ENCODE measurements at regions not wholly inside any gene's neighbourhood (a gene's known extent, or its start where the extent isn't known, plus 50 kb on each side); places are given as distances from the start of the nearest gene placed in this dataset.
A peak's percentile ranks its signal among the peaks of the same experiment; 100 is the strongest.

DNA sequence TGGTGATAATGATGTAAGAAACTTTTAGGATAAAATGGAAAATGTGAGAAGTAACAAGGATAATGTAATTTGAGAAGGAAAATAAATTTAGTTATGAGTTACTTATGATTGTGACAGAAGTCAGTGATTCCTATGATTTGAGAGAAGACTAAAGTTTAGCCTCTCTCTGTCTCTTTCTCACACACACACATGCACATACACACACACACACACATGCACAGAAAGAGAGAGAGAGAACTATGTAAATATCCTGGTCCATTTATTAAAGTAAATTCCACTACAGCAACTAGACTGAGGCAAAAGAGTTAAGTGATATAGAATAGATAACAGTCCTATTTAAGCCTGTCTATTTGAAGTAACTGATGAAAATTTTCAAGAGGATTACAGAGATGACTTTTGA, 375.2 kb downstream of the CD109 start:
- Mint-ChIP-seq H3K4me3 (ENCODE audit: unreplicated experiment) (no peak overlapping the region), H3K36me3 (ENCODE audit: insufficient read depth, unreplicated experiment) (no peaks in the 10 kb centered on the region), H3K9me3 (ENCODE audit: unreplicated experiment) (no peaks in the 10 kb centered on the region), H3K27ac (ENCODE audit: low read depth, unreplicated experiment) (no peak overlapping the region), H3K27me3 (ENCODE audit: insufficient read depth, unreplicated experiment) (no peaks in the 10 kb centered on the region), H3K4me1 (ENCODE audit: insufficient read depth, unreplicated experiment) (peaks cover 19% of the 10 kb centered on the region)
- intact Hi-C loops (cut with micrococcal nuclease) = no loop called here
- no peak for DNase-seq (ENCODE audit: unreplicated experiment)
- ChIA-PET POLR2A (no interaction called here), CTCF (no interaction called here)
- no TSS peak for BruUV-seq (replicated peaks)
- TF ChIP-seq, protein P1, sequence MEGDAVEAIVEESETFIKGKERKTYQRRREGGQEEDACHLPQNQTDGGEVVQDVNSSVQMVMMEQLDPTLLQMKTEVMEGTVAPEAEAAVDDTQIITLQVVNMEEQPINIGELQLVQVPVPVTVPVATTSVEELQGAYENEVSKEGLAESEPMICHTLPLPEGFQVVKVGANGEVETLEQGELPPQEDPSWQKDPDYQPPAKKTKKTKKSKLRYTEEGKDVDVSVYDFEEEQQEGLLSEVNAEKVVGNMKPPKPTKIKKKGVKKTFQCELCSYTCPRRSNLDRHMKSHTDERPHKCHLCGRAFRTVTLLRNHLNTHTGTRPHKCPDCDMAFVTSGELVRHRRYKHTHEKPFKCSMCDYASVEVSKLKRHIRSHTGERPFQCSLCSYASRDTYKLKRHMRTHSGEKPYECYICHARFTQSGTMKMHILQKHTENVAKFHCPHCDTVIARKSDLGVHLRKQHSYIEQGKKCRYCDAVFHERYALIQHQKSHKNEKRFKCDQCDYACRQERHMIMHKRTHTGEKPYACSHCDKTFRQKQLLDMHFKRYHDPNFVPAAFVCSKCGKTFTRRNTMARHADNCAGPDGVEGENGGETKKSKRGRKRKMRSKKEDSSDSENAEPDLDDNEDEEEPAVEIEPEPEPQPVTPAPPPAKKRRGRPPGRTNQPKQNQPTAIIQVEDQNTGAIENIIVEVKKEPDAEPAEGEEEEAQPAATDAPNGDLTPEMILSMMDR (IDR thresholded peaks at IDR 0.05; ENCODE audit: unreplicated experiment) = no peak

DNA sequence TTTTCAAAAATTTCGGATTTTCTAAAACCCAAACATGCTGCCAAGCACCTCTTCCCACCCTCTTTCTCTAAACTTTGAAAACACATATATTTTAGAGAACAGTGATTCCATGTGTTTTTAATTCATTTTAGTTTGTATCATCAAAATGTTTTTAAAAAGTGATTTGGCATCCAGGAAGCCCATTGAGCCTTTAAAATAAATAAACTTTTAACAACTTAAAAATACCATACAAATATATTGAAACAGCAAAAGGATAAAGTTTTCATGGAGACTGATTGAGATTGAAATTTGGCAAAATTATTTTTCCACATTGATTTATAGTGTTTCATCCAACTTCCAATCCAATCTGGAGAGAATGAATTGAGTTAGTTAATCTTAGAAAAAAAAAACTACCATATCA, 374.7 kb downstream of the CD109 start:
- BruUV-seq (replicated peaks) = no TSS peak

DNA sequence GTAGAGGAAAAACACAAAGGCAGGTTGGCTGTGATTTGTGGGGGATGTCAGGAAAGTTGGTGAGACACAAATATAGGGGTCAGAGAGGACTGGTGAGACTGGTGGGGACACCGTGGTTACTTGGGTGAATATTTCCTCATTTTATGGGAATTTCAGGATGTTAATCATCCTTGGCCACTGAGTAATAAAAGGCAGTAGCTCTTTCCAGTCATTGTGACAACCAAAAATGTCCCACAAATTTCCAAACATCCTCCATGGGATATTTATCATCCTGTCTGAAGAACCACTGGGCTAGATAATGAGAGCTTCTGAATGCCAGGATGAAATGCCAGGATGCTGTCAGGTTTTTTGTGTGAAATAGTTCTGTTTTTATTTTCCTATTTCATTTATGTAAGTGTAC, 374.1 kb downstream of the CD109 start:
- H3K4me3 Mint-ChIP-seq (ENCODE audit: unreplicated experiment) = no peak overlapping the region
- TF ChIP-seq, protein P1 (IDR thresholded peaks at IDR 0.05; ENCODE audit: unreplicated experiment) = no peak
- peak; percentile 23 for DNase-seq (ENCODE audit: unreplicated experiment)
- H3K27me3 Mint-ChIP-seq (ENCODE audit: insufficient read depth, unreplicated experiment) = no peaks in the 10 kb centered on the region
- POLR2A ChIA-PET = interaction anchor here (0.8 kb wide), 1 partner anchor 356 kb away, joined by 3 read pairs; no protein-coding TSS in a partner anchor
- CTCF ChIA-PET = interaction anchor here (0.6 to 0.9 kb wide), 2 partner anchors 13 to 1477 kb away, joined by 3 read pairs; no protein-coding TSS in a partner anchor
- no peak overlapping the region for H3K27ac Mint-ChIP-seq (ENCODE audit: low read depth, unreplicated experiment)
- no peaks in the 10 kb centered on the region for H3K9me3 Mint-ChIP-seq (ENCODE audit: unreplicated experiment)
- BruUV-seq (replicated peaks) = no TSS peak
- H3K36me3 Mint-ChIP-seq (ENCODE audit: insufficient read depth, unreplicated experiment) = no peaks in the 10 kb centered on the region
- intact Hi-C loops (cut with micrococcal nuclease) = no loop called here
- H3K4me1 Mint-ChIP-seq (ENCODE audit: insufficient read depth, unreplicated experiment) = peaks cover 17% of the 10 kb centered on the region

More for the DNA sequence above, 374.7 kb downstream of the CD109 start:
- Mint-ChIP-seq H3K9me3 (ENCODE audit: unreplicated experiment) (no peaks in the 10 kb centered on the region), H3K36me3 (ENCODE audit: insufficient read depth, unreplicated experiment) (no peaks in the 10 kb centered on the region), H3K27me3 (ENCODE audit: insufficient read depth, unreplicated experiment) (no peaks in the 10 kb centered on the region), H3K4me3 (ENCODE audit: unreplicated experiment) (no peak overlapping the region), H3K27ac (ENCODE audit: low read depth, unreplicated experiment) (no peak overlapping the region), H3K4me1 (ENCODE audit: insufficient read depth, unreplicated experiment) (peaks cover 23% of the 10 kb centered on the region)
- TF ChIP-seq, protein P1 (IDR thresholded peaks at IDR 0.05; ENCODE audit: unreplicated experiment) = no peak
- intact Hi-C loops (cut with micrococcal nuclease) = no loop called here
- ChIA-PET POLR2A (no interaction called here), CTCF (interaction anchor here (0.6 kb wide), 1 partner anchor 1477 kb away, joined by 3 read pairs; no protein-coding TSS in a partner anchor)
- no peak for DNase-seq (ENCODE audit: unreplicated experiment)

DNA sequence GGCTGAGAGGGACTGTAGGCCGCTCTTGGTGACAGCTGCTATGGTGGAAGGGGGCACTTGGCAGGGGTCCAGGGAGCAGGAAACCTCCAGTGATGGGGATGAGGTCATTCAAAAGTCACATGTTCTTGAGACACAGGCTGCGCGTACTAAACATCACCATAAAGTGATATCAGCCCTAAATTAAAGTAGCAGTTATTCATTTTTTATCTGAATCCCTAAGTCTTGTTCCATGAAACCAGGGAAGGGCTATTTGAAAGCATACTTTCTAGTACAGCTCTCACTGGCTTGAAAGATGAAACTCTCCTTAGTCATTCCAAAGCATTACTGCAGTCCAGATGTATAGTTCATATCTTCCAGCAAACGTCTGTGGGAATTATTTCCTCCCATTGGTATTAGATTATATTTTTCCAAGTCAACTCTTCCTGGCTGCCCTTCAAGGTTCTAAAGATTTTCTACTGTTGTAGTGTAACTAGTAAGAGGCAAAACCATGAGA, 373.1 kb downstream of the CD109 start:
- Mint-ChIP-seq H3K36me3 (ENCODE audit: insufficient read depth, unreplicated experiment) (no peaks in the 10 kb centered on the region), H3K9me3 (ENCODE audit: unreplicated experiment) (no peaks in the 10 kb centered on the region), H3K27ac (ENCODE audit: low read depth, unreplicated experiment) (no peak overlapping the region), H3K4me1 (ENCODE audit: insufficient read depth, unreplicated experiment) (peaks cover 15% of the 10 kb centered on the region), H3K4me3 (ENCODE audit: unreplicated experiment) (no peak overlapping the region), H3K27me3 (ENCODE audit: insufficient read depth, unreplicated experiment) (no peaks in the 10 kb centered on the region)
- intact Hi-C loops (cut with micrococcal nuclease) = no loop called here
- BruUV-seq (replicated peaks) = no TSS peak
- peak; percentile 21 for DNase-seq (ENCODE audit: unreplicated experiment)
- POLR2A ChIA-PET = no interaction called here
- TF ChIP-seq, protein P1 (IDR thresholded peaks at IDR 0.05; ENCODE audit: unreplicated experiment) = no peak
- CTCF ChIA-PET = interaction anchor here (0.7 to 1.2 kb wide), 3 partner anchors 14 to 100 kb away, joined by 3 to 4 read pairs (median 3); no protein-coding TSS in a partner anchor
